ENCODE measurements at regions not wholly inside any gene's neighbourhood (a gene's known extent, or its start where the extent isn't known, plus 50 kb on each side); places are given as distances from the start of the nearest gene placed in this dataset.

DNA sequence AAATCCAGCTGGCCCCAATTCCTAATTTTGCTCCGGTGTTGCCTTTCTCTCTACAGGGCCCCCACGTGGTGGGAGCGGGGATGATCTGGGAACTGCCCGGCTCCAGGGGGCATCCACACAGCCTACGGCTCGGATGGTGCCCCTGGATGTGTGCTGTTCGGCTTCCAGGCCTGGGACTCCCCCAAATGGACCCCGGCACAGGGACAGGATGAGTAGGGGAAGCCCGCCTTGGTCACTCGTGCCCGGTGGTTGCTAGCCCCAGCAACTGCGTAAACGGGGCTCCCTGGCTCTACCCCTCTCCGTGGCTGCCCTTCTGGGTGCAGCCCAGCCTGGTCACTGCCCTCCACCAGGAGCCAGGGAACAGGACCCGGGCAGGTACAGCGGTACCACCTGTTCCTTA lies 111.5 kb downstream of the TEX26 start:
- no peak for TF ChIP-seq SIN3A (IDR thresholded peaks at IDR 0.05; ENCODE audit: borderline replicate concordance, low read depth, low read length)
- TF ChIP-seq RFX5 (IDR thresholded peaks at IDR 0.05; ENCODE audit: low read length), result no peak
- TF ChIP-seq, protein P1, sequence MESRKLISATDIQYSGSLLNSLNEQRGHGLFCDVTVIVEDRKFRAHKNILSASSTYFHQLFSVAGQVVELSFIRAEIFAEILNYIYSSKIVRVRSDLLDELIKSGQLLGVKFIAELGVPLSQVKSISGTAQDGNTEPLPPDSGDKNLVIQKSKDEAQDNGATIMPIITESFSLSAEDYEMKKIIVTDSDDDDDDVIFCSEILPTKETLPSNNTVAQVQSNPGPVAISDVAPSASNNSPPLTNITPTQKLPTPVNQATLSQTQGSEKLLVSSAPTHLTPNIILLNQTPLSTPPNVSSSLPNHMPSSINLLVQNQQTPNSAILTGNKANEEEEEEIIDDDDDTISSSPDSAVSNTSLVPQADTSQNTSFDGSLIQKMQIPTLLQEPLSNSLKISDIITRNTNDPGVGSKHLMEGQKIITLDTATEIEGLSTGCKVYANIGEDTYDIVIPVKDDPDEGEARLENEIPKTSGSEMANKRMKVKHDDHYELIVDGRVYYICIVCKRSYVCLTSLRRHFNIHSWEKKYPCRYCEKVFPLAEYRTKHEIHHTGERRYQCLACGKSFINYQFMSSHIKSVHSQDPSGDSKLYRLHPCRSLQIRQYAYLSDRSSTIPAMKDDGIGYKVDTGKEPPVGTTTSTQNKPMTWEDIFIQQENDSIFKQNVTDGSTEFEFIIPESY (IDR thresholded peaks at IDR 0.05; ENCODE audit: borderline replicate concordance, low read depth), result no peak
- TF ChIP-seq, protein P2, sequence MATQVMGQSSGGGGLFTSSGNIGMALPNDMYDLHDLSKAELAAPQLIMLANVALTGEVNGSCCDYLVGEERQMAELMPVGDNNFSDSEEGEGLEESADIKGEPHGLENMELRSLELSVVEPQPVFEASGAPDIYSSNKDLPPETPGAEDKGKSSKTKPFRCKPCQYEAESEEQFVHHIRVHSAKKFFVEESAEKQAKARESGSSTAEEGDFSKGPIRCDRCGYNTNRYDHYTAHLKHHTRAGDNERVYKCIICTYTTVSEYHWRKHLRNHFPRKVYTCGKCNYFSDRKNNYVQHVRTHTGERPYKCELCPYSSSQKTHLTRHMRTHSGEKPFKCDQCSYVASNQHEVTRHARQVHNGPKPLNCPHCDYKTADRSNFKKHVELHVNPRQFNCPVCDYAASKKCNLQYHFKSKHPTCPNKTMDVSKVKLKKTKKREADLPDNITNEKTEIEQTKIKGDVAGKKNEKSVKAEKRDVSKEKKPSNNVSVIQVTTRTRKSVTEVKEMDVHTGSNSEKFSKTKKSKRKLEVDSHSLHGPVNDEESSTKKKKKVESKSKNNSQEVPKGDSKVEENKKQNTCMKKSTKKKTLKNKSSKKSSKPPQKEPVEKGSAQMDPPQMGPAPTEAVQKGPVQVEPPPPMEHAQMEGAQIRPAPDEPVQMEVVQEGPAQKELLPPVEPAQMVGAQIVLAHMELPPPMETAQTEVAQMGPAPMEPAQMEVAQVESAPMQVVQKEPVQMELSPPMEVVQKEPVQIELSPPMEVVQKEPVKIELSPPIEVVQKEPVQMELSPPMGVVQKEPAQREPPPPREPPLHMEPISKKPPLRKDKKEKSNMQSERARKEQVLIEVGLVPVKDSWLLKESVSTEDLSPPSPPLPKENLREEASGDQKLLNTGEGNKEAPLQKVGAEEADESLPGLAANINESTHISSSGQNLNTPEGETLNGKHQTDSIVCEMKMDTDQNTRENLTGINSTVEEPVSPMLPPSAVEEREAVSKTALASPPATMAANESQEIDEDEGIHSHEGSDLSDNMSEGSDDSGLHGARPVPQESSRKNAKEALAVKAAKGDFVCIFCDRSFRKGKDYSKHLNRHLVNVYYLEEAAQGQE (IDR thresholded peaks at IDR 0.05; ENCODE audit: low read depth, low read length), result no peak
- TF ChIP-seq, protein P3, sequence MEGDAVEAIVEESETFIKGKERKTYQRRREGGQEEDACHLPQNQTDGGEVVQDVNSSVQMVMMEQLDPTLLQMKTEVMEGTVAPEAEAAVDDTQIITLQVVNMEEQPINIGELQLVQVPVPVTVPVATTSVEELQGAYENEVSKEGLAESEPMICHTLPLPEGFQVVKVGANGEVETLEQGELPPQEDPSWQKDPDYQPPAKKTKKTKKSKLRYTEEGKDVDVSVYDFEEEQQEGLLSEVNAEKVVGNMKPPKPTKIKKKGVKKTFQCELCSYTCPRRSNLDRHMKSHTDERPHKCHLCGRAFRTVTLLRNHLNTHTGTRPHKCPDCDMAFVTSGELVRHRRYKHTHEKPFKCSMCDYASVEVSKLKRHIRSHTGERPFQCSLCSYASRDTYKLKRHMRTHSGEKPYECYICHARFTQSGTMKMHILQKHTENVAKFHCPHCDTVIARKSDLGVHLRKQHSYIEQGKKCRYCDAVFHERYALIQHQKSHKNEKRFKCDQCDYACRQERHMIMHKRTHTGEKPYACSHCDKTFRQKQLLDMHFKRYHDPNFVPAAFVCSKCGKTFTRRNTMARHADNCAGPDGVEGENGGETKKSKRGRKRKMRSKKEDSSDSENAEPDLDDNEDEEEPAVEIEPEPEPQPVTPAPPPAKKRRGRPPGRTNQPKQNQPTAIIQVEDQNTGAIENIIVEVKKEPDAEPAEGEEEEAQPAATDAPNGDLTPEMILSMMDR (IDR thresholded peaks at IDR 0.05), result no peak
- no peak for TF ChIP-seq YY1 (IDR thresholded peaks at IDR 0.05; ENCODE audit: low read depth)
